ENCODE measurements at regions not wholly inside any gene's neighbourhood (a gene's known extent, or its start where the extent isn't known, plus 50 kb on each side); places are given as distances from the start of the nearest gene placed in this dataset.

GRCh38 chr4:137309424-137309823 is 222.9 kb downstream of the PCDH18 start:
- TF ChIP-seq CTCF (IDR thresholded peaks at IDR 0.05; ENCODE audit: insufficient read depth, low read depth, low read length, missing control alignments): no peak
- H3K4me3 ChIP-seq (ENCODE audit: low read depth, low read length): no peak overlapping the region
- no peak for DNase-seq (ENCODE audit: low read depth)

- TF ChIP-seq CTCF (IDR thresholded peaks at IDR 0.05; ENCODE audit: insufficient read depth, low read depth, low read length, missing control alignments): no peak
- no peak for DNase-seq (ENCODE audit: low read depth)
- H3K4me3 ChIP-seq (ENCODE audit: low read depth, low read length): no peak overlapping the region
Measured at GRCh38 chr4:137307806-137308205, 224.5 kb downstream of the PCDH18 start.

DNA sequence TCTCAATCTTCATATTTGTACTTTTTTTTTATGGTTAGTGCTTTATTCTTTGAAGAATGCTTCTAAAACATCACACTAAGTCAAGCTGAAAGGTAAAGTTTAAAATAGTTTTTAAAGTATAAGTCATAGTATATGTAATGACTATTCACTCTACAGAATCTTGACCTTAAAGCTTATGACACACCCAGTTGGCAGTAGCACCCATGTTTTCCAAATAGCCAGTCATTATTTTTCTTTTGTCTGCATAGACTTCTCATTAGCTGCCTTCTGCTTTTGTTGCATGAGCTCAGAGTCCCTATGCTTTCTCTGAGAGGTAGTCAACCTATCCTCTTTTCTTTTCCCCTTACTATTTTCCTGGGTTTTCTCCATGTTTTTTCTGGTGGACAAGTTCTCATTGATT is 231.5 kb downstream of the PCDH18 start:
- TF ChIP-seq CTCF (IDR thresholded peaks at IDR 0.05; ENCODE audit: insufficient read depth, low read depth, low read length, missing control alignments): no peak
- no peak overlapping the region for H3K4me3 ChIP-seq (ENCODE audit: low read depth, low read length)
- DNase-seq (ENCODE audit: low read depth): no peak

- no peak for DNase-seq (ENCODE audit: low read depth)
- TF ChIP-seq CTCF (IDR thresholded peaks at IDR 0.05; ENCODE audit: insufficient read depth, low read depth, low read length, missing control alignments): no peak
- H3K4me3 ChIP-seq (ENCODE audit: low read depth, low read length): no peak overlapping the region
Measured at GRCh38 chr4:137299281-137299680, 233.0 kb downstream of the PCDH18 start.

GRCh38 chr4:137293281-137293680 is 239.0 kb downstream of the PCDH18 start:
- TF ChIP-seq CTCF (IDR thresholded peaks at IDR 0.05; ENCODE audit: insufficient read depth, low read depth, low read length, missing control alignments): no peak
- DNase-seq (ENCODE audit: low read depth): no peak
- H3K4me3 ChIP-seq (ENCODE audit: low read depth, low read length): no peak overlapping the region

DNA sequence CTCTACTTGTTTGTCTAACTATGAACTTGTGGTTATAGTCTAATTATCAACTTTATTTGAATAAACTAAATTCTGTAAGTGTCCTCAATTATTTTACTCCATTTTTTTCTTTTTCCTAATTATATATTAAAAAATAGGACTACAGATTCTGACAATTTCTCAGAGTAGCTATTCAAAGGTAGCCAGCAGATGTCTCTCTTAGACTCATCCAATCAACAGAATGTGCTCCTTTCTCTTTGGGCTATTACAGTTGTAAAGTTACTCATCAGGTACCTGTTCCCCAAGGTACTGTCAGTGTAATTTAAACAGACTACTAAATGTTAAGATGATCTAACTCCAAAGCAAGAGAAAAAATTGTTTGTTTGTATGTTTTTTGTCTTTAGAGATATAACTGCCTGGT is 248.6 kb downstream of the PCDH18 start:
- TF ChIP-seq CTCF (IDR thresholded peaks at IDR 0.05; ENCODE audit: insufficient read depth, low read depth, low read length, missing control alignments): no peak
- DNase-seq (ENCODE audit: low read depth): no peak
- no peak overlapping the region for H3K4me3 ChIP-seq (ENCODE audit: low read depth, low read length)

- no peak overlapping the region for H3K4me3 ChIP-seq (ENCODE audit: low read depth, low read length)
- no peak for DNase-seq (ENCODE audit: low read depth)
- TF ChIP-seq CTCF (IDR thresholded peaks at IDR 0.05; ENCODE audit: insufficient read depth, low read depth, low read length, missing control alignments): no peak
Measured at GRCh38 chr4:137278431-137278830, 253.9 kb downstream of the PCDH18 start.
